Ishikawa (cell line): ENCODE measurements at regions not wholly inside any gene's neighbourhood (a gene's known extent, or its start where the extent isn't known, plus 50 kb on each side); places are given as distances from the start of the nearest gene placed in this dataset.

ENCODE experiments used
- CEBPB ChIP-seq: IDR thresholded peaks from 2 replicates; pipeline ENCODE4 v1.6.1; 2012
- CREB1 ChIP-seq: IDR thresholded peaks from 2 replicates; pipeline ENCODE4 v1.6.1; 2012; ENCODE audit warnings: low read depth
- EGR1 ChIP-seq: IDR thresholded peaks from 2 replicates; pipeline ENCODE4 v1.6.1; 2012
- EP300 ChIP-seq: IDR thresholded peaks from 2 replicates; pipeline ENCODE4 v1.6.1; 2012; ENCODE audit warnings: borderline replicate concordance
- FOXM1 ChIP-seq: IDR thresholded peaks from 2 replicates; pipeline ENCODE4 v1.6.1; 2012; ENCODE audit warnings: low read depth, borderline replicate concordance
- MAX ChIP-seq: IDR thresholded peaks from 2 replicates; pipeline ENCODE4 v1.6.1; 2012
- NFIC ChIP-seq: IDR thresholded peaks from 2 replicates; pipeline ENCODE4 v1.6.1; 2012
- RAD21 ChIP-seq: IDR thresholded peaks from 2 replicates; pipeline ENCODE4 v1.6.1; 2012; ENCODE audit warnings: low read depth
- REST ChIP-seq: IDR thresholded peaks from 2 replicates; pipeline ENCODE4 v1.6.1; 2012; ENCODE audit warnings: low read depth, mild to moderate bottlenecking
- TAF1 ChIP-seq: IDR thresholded peaks from 2 replicates; pipeline ENCODE4 v1.6.1; 2012; ENCODE audit warnings: low read depth, mild to moderate bottlenecking
- TCF12 ChIP-seq: IDR thresholded peaks from 2 replicates; pipeline ENCODE4 v1.6.1; 2012; ENCODE audit warnings: low read depth
- TEAD4 ChIP-seq: IDR thresholded peaks from 2 replicates; pipeline ENCODE4 v1.6.1; 2012
- USF1 ChIP-seq: IDR thresholded peaks from 2 replicates; pipeline ENCODE4 v1.6.1; 2012
- YY1 ChIP-seq: IDR thresholded peaks from 2 replicates; pipeline ENCODE4 v1.6.1; 2012; ENCODE audit warnings: low read depth
- ZBTB7A ChIP-seq: IDR thresholded peaks from 2 replicates; pipeline ENCODE4 v1.6.1; 2012; ENCODE audit warnings: low read depth

GRCh38 chr5:9841516-9842170 lies 211.5 kb upstream of the TAS2R1 start:
- no peak for TF ChIP-seq FOXM1
- no peak for TF ChIP-seq REST
- no peak for TF ChIP-seq TCF12
- TF ChIP-seq CREB1 = no peak
- TF ChIP-seq USF1 = no peak
- no peak for TF ChIP-seq ZBTB7A
- TF ChIP-seq MAX = no peak
- TF ChIP-seq EP300 = no peak
- TF ChIP-seq NFIC = no peak
- no peak for TF ChIP-seq TAF1
- TF ChIP-seq EGR1 = no peak
- TF ChIP-seq RAD21 = no peak

- TF ChIP-seq CEBPB (no peak), EP300 (no peak), EGR1 (no peak), TAF1 (no peak), CREB1 (no peak), ZBTB7A (no peak), REST (no peak), TCF12 (no peak), MAX (no peak), YY1 (no peak), USF1 (no peak), NFIC (no peak), TEAD4 (no peak), RAD21 (no peak), FOXM1 (no peak)
These were observed 208.8 kb upstream of the TAS2R1 start for GRCh38 chr5:9838916-9839315.

GRCh38 chr5:9834871-9835770 lies 205.0 kb upstream of the TAS2R1 start:
- TF ChIP-seq YY1 = no peak
- TF ChIP-seq REST = no peak
- no peak for TF ChIP-seq TAF1
- TF ChIP-seq EP300 = no peak
- no peak for TF ChIP-seq RAD21
- TF ChIP-seq EGR1 = no peak
- TF ChIP-seq MAX = no peak
- TF ChIP-seq TEAD4 = no peak
- no peak for TF ChIP-seq NFIC
- TF ChIP-seq FOXM1 = no peak
- no peak for TF ChIP-seq USF1
- no peak for TF ChIP-seq CREB1
- no peak for TF ChIP-seq TCF12
- TF ChIP-seq ZBTB7A = no peak
- no peak for TF ChIP-seq CEBPB
